ENCODE measurements at regions not wholly inside any gene's neighbourhood (a gene's known extent, or its start where the extent isn't known, plus 50 kb on each side); places are given as distances from the start of the nearest gene placed in this dataset.

- TF ChIP-seq CTCF (IDR thresholded peaks at IDR 0.05) (no peak), POLR2A (IDR thresholded peaks at IDR 0.05) (no peak)
Observed at GRCh38 chrX:86917959-86918358, 599.6 kb upstream of the KLHL4 start.

All from heart left ventricle (tissue), 13 donors.